SK-MEL-5 (cell line): ENCODE measurements at regions not wholly inside any gene's neighbourhood (a gene's known extent, or its start where the extent isn't known, plus 50 kb on each side); places are given as distances from the start of the nearest gene placed in this dataset.

ENCODE experiments used
- DNase-seq: peaks from one replicate; pipeline ENCODE4 v3.0.0-alpha.2; 2016; ENCODE audit warnings: low read depth, low spot score
- in situ Hi-C: cut with HindIII; loops from 2 replicates; pipeline ENCODE4 v1.10.0; 2016; ENCODE audit warnings: low sequenced_read_pairs, high pct_unique_total_duplicates, low pct_unique_long_range_greater_than_20kb

DNA sequence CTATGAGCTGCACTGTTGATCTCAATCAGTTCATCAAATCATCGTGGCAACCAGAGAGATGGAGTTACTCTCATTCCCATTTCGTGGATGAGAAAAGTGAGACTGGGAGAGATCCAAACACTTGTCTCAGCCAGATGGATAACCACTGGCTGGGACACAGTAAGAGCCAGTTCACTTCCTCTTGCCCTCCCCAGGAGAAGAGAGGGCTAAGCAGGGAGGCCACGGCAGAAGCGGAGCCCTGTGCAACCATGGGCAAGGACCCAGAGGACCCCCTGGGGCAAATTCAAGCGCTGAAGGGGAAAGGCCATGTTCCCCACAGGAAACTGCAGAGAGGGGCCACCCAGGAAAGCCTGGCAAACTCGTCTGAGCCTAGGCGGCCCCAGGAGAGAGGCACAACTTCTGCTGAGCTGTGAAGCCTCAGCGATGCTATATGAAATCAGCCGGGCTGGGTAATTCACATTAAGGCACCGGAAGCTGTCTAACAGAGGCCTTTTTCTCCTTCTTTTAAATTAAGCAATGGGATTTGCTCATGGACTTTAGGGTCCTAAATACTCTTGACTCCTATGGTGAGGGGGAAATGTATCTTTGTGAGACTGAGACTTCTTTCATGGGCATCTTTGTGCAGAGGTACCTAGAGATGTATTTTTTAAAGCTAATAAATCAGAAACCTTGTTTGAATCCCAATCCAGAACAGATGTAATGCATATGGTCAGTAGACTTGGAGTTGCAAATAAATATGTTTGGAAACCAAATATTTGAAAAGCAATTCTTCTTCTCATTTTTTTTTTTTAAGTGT lies 137.1 kb upstream of the SMIM23 start:
- in situ Hi-C loops: no loop called here
- DNase-seq: no peak

DNA sequence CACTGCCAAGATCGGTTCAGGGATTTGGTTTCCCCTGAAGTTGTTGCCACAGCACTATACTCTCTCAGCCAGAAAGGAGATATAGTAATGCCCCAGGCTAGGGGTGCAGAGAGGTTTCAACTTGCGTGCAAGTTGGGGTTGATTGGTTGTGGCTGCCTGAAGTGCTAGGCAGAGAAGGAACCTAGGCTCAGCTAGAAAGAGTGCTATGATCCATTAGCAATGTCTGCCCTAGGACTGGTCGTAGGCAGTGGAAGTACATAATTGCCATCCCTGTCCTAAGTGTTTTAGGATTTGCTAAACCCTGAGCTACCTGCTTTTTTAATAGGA lies 136.6 kb upstream of the SMIM23 start:
- in situ Hi-C loops: no loop called here
- no peak for DNase-seq

DNA sequence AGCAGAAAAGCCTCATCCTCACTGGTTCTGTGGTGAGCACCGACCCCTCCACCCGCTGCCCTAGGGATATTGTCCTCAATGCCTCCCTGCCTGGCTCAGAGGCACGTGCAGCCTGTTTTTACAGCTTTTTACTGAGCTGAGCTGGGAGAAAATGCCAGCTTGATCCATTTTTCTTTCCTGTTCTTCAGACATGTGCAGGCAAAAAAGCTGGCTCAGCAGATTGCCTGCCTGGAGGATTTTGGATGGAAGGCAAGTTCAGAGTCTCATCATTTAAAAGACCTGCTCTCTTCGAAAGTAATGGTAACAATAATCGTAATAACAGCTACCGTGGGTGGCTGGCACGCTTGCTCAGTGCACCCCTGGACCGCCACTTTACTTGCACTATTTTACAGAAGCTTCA lies 135.0 kb upstream of the SMIM23 start:
- in situ Hi-C loops: no loop called here
- no peak for DNase-seq

DNA sequence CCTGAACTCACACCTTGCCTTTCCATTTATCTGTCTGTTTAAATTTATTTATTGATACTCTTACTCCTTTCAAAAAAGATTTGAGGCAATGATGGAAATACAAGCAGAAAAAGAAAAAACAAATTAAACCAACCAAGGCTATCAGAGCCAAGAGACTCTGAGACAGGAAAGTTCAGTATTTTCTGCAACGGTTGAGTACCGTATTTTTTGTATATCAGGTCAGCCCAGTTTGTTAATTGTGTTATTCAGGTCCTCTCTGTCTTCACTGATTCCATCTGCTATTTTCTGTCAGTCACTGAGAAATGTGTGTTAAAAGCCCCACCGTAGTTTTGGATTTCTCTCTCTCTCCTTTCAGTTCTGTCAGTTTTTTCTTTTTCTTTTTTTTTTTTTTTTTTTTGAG lies 134.5 kb upstream of the SMIM23 start:
- DNase-seq: no peak
- in situ Hi-C loops: no loop called here

DNA sequence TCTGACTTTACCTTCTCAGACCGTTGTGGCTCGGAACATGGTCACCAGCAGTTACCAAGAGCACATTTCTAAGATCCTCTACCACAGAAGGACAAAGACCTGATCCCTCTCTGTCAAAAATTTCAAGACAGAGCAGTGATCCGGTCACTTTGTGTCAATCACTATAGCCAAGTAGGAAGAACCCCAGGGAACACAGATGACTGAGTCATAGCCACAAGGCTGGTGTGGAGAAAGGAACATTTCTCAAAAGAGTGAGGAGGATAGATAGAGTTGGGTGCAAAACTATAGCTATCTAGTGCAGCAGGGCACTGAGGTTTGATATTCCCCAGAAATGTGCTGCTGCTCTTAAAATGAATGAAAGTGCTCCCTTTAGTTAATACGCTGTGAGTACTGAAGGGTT lies 130.7 kb upstream of the SMIM23 start:
- in situ Hi-C loops: no loop called here
- DNase-seq: no peak

DNA sequence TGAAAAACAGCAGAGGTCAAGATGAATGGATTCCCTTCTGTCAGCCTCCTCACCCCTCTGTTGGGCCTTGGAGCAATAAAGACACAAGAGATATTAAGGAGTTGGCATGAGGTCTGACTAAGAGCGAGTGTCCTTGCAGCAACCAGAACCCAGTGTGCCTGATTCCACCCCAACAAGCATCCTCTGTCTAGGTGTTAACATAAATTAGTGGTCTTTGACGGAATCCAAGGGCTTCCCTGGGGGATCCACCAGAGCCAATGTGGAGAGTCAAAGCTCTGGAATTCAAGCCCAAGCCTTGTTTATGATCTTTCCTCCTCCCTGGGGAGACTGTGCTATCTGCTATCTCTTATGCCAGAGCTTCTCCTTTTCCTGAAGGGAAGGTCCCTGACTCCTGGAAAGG lies 128.1 kb upstream of the SMIM23 start:
- in situ Hi-C loops: no loop called here
- DNase-seq: no peak

DNA sequence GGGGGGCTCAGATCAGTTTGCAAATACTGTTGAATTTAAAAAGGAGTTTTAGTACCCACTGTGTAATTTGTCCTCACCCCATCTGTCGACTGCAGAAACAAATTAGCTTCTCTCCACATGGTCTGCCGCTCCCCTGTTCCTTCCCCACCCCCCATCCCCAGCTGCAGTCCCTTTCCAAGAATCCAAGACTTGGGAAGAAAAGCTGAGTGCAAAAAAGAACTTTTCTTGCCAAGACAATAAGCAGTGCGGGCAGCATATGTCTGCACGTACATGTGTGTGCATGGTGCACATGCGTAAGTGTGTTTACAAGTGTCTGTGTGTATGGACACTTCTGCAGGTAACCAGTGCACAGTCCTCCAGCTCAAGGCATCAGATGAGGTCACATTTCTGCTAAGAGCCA lies 125.7 kb upstream of the SMIM23 start:
- in situ Hi-C loops: no loop called here
- no peak for DNase-seq

DNA sequence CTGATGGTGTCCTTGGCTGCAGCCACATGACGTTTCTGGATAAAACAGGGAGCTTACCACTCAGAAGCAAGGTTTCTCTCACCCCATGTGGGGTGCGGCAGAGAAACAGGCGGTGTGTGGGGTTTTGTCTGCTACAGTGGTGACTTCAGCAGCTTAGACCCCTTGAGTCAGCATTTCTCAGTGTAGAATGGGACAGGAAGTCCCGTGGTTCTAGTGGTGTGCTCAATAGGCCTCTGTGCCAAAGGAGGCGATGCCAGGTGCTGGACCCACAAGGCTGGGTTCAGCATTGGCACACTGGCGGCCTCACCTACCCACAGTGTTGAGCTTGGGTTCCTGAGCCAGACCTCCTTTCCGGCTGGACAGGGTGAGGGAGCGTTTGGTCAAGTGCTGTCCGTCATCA lies 125.2 kb upstream of the SMIM23 start:
- no peak for DNase-seq
- in situ Hi-C loops: no loop called here

DNA sequence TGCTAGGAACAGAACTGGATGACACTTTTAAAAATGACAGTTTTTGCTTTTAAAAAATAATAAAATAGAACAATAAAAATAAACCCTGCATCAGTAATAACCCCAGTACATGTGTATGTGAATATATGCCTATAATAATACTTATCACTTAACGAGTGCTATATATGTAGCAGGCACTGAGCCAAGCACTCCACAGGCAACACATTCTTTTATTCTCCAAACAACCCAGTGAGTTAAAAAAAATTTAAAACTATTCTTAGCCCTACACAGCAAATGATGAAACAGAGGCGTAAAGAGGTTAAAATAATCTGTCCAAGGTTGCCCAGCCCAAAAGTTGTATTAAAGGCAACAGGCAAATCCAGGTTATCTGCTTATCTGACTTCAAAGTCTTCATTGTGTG lies 124.5 kb upstream of the SMIM23 start:
- in situ Hi-C loops: no loop called here

DNA sequence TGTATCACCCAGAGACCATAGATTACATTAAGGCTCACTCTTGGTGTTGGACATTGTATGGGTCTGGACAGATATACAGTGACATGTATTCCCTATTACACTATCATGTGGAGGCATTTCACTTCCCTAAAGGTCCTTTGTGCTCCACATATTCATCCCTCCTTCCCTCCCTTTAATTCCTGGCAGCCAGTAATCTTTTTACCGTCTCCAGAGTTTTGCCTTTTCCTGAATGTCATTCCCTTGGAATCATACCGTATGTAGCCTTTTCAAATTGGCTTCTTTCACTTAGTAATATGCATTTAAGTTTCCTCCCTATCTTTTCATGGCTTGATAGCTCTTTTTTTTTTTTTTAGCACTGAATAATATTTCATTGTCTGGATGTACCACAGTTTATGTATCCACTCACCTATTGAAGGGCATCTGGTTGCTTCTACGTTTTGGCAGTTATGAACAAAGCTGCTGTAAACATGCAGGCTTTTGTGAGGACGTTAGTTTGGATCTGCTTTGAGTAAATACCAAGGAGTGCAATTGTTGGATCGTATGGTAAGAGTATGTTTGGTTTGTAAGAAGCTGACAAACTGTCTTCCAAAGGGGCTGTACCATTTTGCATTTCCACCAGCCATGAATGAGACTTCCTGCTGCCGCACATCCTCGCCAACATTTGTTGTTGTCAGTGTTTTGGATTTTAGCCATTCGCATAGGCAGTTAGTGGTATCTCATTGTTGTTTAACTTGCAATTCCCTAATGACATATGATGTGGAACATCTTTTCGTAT lies 122.1 kb upstream of the SMIM23 start:
- no peak for DNase-seq
- in situ Hi-C loops: no loop called here

More for the DNA sequence above, 124.5 kb upstream of the SMIM23 start:
- no peak for DNase-seq

DNA sequence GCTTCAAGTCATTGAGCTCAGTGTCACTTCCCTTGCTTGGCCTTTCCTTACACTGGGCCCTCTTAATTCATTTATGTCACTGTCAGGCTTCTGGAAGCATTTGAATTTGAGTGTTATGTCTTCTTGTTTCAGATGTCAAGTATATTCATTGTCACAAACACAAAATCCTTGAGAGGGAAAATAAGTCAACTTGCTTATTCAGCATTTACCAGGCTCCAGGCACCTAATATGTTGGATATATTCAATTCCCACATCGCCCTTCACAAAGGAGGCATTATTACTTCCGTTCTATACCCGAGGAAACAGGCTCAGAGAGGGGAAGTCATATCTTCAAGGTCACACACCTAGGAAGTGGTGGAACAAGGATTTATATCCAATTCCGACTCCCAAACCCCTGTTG lies 121.1 kb upstream of the SMIM23 start:
- DNase-seq: no peak
- in situ Hi-C loops: no loop called here

DNA sequence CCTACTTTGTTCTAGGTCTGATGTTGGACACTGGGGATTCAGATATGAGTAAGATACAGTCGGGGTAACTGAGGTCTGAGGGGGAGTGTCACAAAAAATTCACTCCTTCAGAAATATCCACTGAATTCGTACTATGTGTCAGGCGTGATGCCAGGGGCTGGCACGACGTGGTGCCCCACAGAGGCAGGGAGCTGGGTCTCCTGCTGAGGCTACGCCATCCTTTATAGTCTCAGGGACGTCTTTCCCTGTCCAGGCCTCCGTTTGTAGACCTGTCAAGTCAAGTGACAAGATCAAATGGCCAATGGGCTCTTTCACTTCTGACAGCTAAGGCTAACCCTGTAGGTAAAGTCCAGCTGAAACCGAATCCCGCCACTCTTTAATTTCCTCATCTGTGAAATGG lies 118.8 kb upstream of the SMIM23 start:
- in situ Hi-C loops: no loop called here
- no peak for DNase-seq

DNA sequence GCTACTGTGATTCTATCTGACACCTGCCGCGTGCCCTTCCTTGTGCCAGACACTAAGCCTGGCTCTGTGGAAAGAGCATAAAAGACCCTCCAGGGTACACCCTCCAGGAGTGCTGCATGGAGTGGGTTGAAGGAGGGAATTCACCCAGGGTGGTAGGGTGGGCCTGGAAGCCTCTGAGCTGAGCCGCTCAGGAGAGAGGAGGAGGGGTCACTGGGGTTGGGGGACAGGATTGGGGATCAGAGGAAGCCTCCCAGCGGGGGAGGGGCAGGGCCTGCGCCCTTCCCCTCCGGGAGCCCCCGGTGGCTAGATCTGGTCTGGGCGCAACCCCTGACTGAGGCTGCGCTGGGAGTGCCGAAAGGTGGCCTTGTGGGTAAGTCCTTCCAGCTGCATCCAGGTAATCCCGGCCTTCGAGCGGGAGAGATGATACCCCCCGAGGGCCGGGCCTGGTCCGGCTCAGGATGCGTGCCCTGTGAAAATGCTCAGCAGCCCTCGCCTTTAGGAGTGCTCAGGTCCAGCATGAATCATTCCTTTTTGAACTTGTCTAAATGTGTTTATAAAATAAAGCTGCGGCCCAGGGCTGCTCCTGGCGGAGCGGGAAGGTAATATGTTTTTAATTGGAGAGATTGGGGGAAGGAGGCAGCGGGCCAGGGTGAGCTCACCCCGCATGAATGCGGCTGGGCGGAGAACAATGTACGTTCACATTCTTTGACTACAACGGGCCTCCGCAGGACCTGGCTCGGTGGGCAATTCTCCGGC lies 118.1 kb upstream of the SMIM23 start:
- DNase-seq: no peak

DNA sequence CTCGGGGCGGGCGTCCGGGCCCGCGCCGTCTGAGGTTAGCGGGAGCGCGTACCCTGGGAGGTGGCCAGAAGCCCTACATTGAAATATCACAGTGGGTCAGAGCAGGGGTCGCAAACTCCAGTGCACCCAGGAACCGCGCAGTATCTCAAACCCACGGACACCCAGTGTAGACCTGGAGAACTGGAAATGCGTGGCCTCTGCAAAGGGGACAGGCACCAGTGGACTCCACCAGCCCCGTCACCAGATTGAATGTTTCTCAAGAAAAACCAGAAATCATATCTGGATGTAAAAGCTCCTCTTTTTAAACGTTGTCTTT lies 117.6 kb upstream of the SMIM23 start:
- DNase-seq: no peak
- in situ Hi-C loops: no loop called here

More for the DNA sequence above, 118.1 kb upstream of the SMIM23 start:
- in situ Hi-C loops: no loop called here

DNA sequence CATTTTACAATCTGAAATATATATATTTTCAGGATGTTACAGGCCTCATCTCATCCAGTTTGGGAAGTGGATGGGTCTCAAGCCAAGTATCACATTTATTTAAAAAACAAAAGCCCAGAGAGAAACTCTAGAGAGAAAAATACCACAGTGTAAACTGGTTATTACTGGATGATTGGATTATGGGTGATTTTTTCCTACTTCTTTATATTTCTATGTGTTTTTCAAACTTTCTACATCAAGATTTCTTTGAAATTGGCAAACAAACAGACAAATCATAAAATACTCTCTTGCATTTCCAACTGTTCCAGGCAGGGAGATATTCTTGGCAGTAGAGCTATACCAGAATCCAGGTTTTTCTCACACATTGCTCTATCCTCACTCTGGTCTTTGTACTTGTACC lies 116.0 kb upstream of the SMIM23 start:
- DNase-seq: no peak
- in situ Hi-C loops: no loop called here

DNA sequence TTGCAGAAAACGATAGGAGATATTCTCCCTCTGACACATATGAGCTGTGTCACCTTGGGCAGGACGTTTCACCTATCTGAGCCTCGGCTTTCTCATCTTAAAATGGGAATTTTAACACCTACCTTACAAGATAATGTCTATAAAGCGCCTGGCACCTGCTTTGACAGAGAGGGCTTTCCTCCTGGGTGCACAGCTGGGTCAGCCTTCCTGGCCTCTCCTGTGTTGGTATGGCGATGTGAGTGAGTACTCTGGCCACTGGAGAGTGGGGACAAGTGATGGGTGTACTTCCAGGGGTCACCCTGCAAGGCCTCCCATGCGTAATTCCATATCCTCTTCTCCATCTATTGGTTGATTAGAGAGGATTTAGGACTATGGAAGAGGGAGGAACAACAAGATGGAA lies 113.1 kb upstream of the SMIM23 start:
- in situ Hi-C loops: no loop called here
- no peak for DNase-seq

DNA sequence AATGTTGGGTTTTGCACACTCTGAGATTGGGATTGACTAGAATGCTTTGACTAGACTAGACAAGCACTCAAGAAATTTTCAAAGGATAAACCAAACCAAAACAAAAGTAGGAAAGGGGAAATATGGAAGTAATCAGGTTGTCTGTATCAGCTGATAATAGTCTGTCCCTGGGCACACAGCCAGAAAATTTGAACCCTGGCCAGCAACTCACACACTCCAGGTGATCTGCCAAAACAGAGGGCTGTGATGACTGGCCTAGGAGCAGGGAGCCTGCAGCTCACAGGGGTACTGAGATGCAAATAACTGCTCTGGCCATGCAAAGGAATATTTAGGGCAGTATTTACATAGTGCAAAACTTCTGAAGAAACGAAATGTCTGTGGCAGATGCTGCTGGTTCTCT lies 112.3 kb upstream of the SMIM23 start:
- no peak for DNase-seq

DNA sequence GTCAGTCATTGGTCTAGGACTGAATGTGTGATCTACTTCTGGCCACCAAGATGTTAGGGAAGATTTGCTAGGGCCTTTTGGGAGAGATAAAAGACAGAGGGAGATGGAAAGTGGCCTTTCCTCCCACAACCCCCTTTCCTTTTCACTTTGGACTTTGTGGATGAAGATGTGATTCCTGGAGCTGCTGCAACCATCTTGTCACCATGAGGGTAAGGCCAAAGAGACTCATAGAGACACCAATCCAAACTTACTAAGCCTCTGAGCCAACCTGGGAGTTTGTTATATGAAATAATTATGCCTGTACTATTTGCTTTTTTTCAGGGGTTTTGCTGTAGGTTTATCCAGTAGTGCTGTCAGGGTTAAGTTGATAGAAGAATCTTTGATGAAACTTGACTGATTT lies 111.8 kb upstream of the SMIM23 start:
- no peak for DNase-seq
- in situ Hi-C loops: no loop called here

More for the DNA sequence above, 112.3 kb upstream of the SMIM23 start:
- in situ Hi-C loops: no loop called here

DNA sequence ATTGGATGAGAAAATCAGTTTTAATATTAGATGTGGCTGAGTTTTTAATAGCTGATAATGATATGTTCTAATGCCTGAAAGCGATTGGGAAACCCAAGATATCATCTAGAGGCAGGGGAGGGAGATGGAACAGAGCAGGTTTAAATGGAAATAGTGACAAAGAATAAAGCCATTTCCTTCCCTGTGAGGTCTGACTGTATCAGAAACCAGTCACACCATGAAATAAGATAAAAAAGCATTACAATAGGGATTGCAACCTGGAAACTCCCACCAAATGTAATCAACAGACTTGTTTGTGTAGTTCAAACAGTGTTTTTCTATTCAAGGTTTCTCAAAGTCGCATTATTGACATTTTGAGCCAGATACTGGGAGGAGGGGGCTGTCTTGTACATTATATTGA lies 110.1 kb upstream of the SMIM23 start:
- no peak for DNase-seq
- in situ Hi-C loops: no loop called here
